Stimulated activated CD8-positive, alpha-beta memory T cell treated with anti-CD3 and anti-CD28 coated beads, Interleukin-12 subunit alpha, Interleukin-12 subunit beta, amount 100 ng/mL, for 24 hours (primary cell): ENCODE measurements at regions not wholly inside any gene's neighbourhood (a gene's known extent, or its start where the extent isn't known, plus 50 kb on each side); places are given as distances from the start of the nearest gene placed in this dataset.

Source experiments
- DNase-seq: peaks from one replicate; pipeline ENCODE4 v3.0.0-alpha.2; 2020; ENCODE audit errors: extremely low read depth

GRCh38 chr1:182293119-182293589, 98.4 kb downstream of the GLUL start:
- DNase-seq: no peak

GRCh38 chr1:182292193-182292741, 99.3 kb downstream of the GLUL start:
- DNase-seq: no peak

- no peak for DNase-seq
Measured at GRCh38 chr1:182291584-182292192, 99.9 kb downstream of the GLUL start.

GRCh38 chr1:182288749-182289604, 102.6 kb downstream of the GLUL start:
- DNase-seq: no peak

- no peak for DNase-seq
Measured at GRCh38 chr1:182286761-182287160, 104.8 kb downstream of the GLUL start.

- no peak for DNase-seq
Measured at GRCh38 chr1:182283746-182284544, 107.6 kb downstream of the GLUL start.

GRCh38 chr1:182281541-182281940, 110.0 kb downstream of the GLUL start:
- no peak for DNase-seq

GRCh38 chr1:182280504-182280900, 111.1 kb downstream of the GLUL start:
- DNase-seq: no peak

- no peak for DNase-seq
Measured at GRCh38 chr1:182279724-182280503, 111.7 kb downstream of the GLUL start.

- no peak for DNase-seq
Measured at GRCh38 chr1:182279302-182279701, 112.3 kb downstream of the GLUL start.

GRCh38 chr1:182278144-182279054, 113.2 kb downstream of the GLUL start:
- no peak for DNase-seq

- no peak for DNase-seq
Measured at GRCh38 chr1:182275271-182275670, 116.3 kb downstream of the GLUL start.

GRCh38 chr1:182274618-182275017, 117.0 kb downstream of the GLUL start:
- no peak for DNase-seq

GRCh38 chr1:182270731-182271130, 120.9 kb downstream of the GLUL start:
- DNase-seq: no peak

- DNase-seq: no peak
Measured at GRCh38 chr1:182269097-182269496, 122.5 kb downstream of the GLUL start.

- no peak for DNase-seq
Measured at GRCh38 chr1:182268669-182269068, 122.9 kb downstream of the GLUL start.

- no peak for DNase-seq
Measured at GRCh38 chr1:182264185-182264584, 127.4 kb downstream of the GLUL start.

- DNase-seq: no peak
Measured at GRCh38 chr1:182263706-182264105, 127.9 kb downstream of the GLUL start.

- DNase-seq: no peak
Measured at GRCh38 chr1:182262425-182262824, 129.2 kb downstream of the GLUL start.

GRCh38 chr1:182261655-182262054, 129.9 kb downstream of the GLUL start:
- no peak for DNase-seq
